ENCODE measurements at regions not wholly inside any gene's neighbourhood (a gene's known extent, or its start where the extent isn't known, plus 50 kb on each side); places are given as distances from the start of the nearest gene placed in this dataset.

GRCh38 chr20:39412091-39412490, 449.9 kb downstream of the DHX35 start:
- no peak overlapping the region for H3K4me3 ChIP-seq

DNA sequence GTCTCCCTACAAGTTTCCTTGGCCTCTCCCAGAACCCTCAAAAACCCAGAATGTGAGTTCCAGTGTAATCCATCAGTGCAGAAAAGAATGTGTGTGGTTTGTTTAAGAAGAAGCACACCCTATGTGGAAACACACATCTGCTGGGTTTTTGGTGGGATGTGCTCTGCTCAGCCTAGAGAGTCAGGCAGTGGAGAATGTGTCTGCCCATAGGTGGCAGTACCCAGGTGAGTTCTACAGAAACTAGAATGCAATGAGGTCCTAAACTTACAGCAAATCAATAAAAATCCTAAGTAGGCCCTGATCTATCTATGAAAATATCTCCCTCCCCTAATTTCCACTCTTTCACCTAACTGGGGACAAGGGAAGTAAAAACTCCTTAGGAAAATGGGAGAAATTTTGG, 437.3 kb downstream of the DHX35 start:
- H3K27me3 ChIP-seq: peaks cover 2% of the 10 kb centered on the region
- no peaks in the 10 kb centered on the region for H3K9me3 ChIP-seq
- H3K36me3 ChIP-seq: no peaks in the 10 kb centered on the region
- H3K4me1 ChIP-seq: no peaks in the 10 kb centered on the region
- TF ChIP-seq POLR2A (IDR thresholded peaks at IDR 0.05): no peak
- no peak for TF ChIP-seq CTCF (IDR thresholded peaks at IDR 0.05)
- TF ChIP-seq POLR2AphosphoS5 (IDR thresholded peaks at IDR 0.05): no peak
- TF ChIP-seq EP300 (IDR thresholded peaks at IDR 0.05): no peak
- DNase-seq (ENCODE audit: low spot score in 2 of 2): no peak
- H3K4me3 ChIP-seq: no peak overlapping the region
- H3K27ac ChIP-seq: no peak overlapping the region

More at GRCh38 chr20:39412091-39412490, 449.9 kb downstream of the DHX35 start:
- H3K9me3 ChIP-seq: no peaks in the 10 kb centered on the region
- no peaks in the 10 kb centered on the region for H3K27me3 ChIP-seq
- H3K36me3 ChIP-seq: no peaks in the 10 kb centered on the region
- no peak for DNase-seq (ENCODE audit: low spot score in 2 of 2)
- no peaks in the 10 kb centered on the region for H3K4me1 ChIP-seq
- H3K27ac ChIP-seq: no peak overlapping the region
- no peak for TF ChIP-seq POLR2A (IDR thresholded peaks at IDR 0.05)
- no peak for TF ChIP-seq CTCF (IDR thresholded peaks at IDR 0.05)
- no peak for TF ChIP-seq POLR2AphosphoS5 (IDR thresholded peaks at IDR 0.05)
- no peak for TF ChIP-seq EP300 (IDR thresholded peaks at IDR 0.05)

DNA sequence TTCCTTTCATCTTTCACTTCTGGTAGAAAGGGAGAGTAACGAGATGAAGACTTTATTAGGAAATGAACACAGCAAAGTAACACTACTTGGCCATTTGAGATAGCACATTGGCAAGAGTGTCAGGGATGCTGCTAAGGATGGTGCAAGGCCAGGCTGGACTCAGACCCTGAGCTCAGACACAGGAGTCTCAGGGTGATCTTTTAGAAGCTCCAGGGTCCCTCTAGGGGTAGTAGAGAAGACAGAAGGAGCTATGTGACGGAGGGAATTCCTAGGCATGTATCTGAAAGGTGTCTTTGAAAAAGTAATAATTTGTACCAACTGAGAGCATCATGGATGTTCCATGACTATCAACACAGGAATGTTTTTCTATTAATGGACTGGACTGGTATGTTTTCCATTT, 436.5 kb downstream of the DHX35 start:
- Histone ChIP-seq H3K27ac (no peak overlapping the region), H3K4me3 (no peak overlapping the region), H3K9me3 (no peaks in the 10 kb centered on the region), H3K4me1 (no peaks in the 10 kb centered on the region), H3K36me3 (no peaks in the 10 kb centered on the region), H3K27me3 (no peaks in the 10 kb centered on the region)
- DNase-seq (ENCODE audit: low spot score in 2 of 2): no peak
- WGBS: 80% methylated on average over 2 of the region's 2 CpGs
- TF ChIP-seq EP300 (IDR thresholded peaks at IDR 0.05): no peak
- TF ChIP-seq CTCF (IDR thresholded peaks at IDR 0.05): no peak
- TF ChIP-seq POLR2A (IDR thresholded peaks at IDR 0.05): no peak
- TF ChIP-seq POLR2AphosphoS5 (IDR thresholded peaks at IDR 0.05): no peak

DNA sequence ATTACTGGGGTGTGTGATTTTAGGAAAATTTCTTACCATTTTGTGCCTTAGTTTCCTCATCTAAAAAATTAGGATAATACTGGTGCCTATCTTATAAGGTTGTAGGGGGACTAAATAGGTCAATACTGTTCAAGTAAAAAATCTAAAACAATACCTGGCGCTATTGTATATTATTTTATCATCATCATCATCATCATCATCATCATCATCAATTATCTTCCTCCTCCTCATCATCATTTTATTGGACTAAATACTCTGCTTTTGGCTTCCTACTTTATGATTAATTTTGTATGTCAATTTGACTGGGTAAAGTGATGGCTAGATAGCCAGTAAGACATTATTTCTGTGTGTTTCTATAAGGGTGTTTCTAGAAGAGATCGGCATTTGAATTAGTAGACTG, 435.5 kb downstream of the DHX35 start:
- TF ChIP-seq POLR2A (IDR thresholded peaks at IDR 0.05): no peak
- TF ChIP-seq CTCF (IDR thresholded peaks at IDR 0.05): no peak
- TF ChIP-seq POLR2AphosphoS5 (IDR thresholded peaks at IDR 0.05): no peak
- no peak for TF ChIP-seq EP300 (IDR thresholded peaks at IDR 0.05)
- no peak overlapping the region for H3K4me3 ChIP-seq
- 99% methylated on average over 2 of the region's 2 CpGs for WGBS
- no peaks in the 10 kb centered on the region for H3K4me1 ChIP-seq
- no peaks in the 10 kb centered on the region for H3K36me3 ChIP-seq
- H3K27ac ChIP-seq: no peak overlapping the region
- no peaks in the 10 kb centered on the region for H3K9me3 ChIP-seq
- no peaks in the 10 kb centered on the region for H3K27me3 ChIP-seq
- no peak for DNase-seq (ENCODE audit: low spot score in 2 of 2)

GRCh38 chr20:39395478-39396291, 433.5 kb downstream of the DHX35 start:
- H3K27ac ChIP-seq: no peak overlapping the region

More at GRCh38 chr20:39395478-39396291, 433.5 kb downstream of the DHX35 start:
- H3K36me3 ChIP-seq: no peaks in the 10 kb centered on the region
- 81% methylated on average over 9 of the region's 9 CpGs for WGBS
- no peaks in the 10 kb centered on the region for H3K9me3 ChIP-seq
- no peaks in the 10 kb centered on the region for H3K27me3 ChIP-seq
- H3K4me3 ChIP-seq: no peak overlapping the region
- no peak for DNase-seq (ENCODE audit: low spot score in 2 of 2)
- TF ChIP-seq CTCF (IDR thresholded peaks at IDR 0.05) (no peak), POLR2A (IDR thresholded peaks at IDR 0.05) (no peak), EP300 (IDR thresholded peaks at IDR 0.05) (no peak), POLR2AphosphoS5 (IDR thresholded peaks at IDR 0.05) (no peak)
- no peaks in the 10 kb centered on the region for H3K4me1 ChIP-seq
